ENCODE measurements at regions not wholly inside any gene's neighbourhood (a gene's known extent, or its start where the extent isn't known, plus 50 kb on each side); places are given as distances from the start of the nearest gene placed in this dataset.
"Not testable (repeated sequence)": the region's sequence is repeated elsewhere in the genome, so short reads cannot be mapped to it uniquely, and the experiment has no call there.

GRCh38 chr2:176922545-176922944 is 290.0 kb upstream of the HNRNPA3 start:
- TF ChIP-seq POLR2A (IDR thresholded peaks at IDR 0.05); CTCF (IDR thresholded peaks at IDR 0.05 in 4 of 5, conservative IDR thresholded peaks at IDR 0.05 in 1 of 5): not testable (repeated sequence)
